Transverse colon (tissue), 4 donors: ENCODE measurements at regions not wholly inside any gene's neighbourhood (a gene's known extent, or its start where the extent isn't known, plus 50 kb on each side); places are given as distances from the start of the nearest gene placed in this dataset.

ENCODE experiments used
- CTCF ChIP-seq, 5 experiments: fragments of 200-600 bp in 3 of 5; fragments of 450-650 bp in 2 of 5; sonication (generic) in 3 of 5; IDR thresholded peaks; 1 replicate in 2 of 5; 2 replicates in 3 of 5; pipeline ENCODE4 v1.5.1; 2016 to 2017; ENCODE audit warnings: antibody characterized with exemption in 5 of 5, inconsistent platforms in 3 of 5, mild to moderate bottlenecking in 2 of 5, moderate library complexity in 1 of 5
- EP300 ChIP-seq: sonication (generic); formaldehyde crosslinking; IDR thresholded peaks from one replicate; pipeline ENCODE4 v1.6.1; 2017; ENCODE audit warnings: antibody characterized with exemption, low read depth
- POLR2A ChIP-seq: fragments of 450-650 bp; IDR thresholded peaks from one replicate; pipeline ENCODE4 v1.6.1; 2016; ENCODE audit warnings: antibody characterized with exemption, mild to moderate bottlenecking, moderate library complexity
- POLR2AphosphoS5 ChIP-seq, 3 donors: sonication (generic); formaldehyde crosslinking; IDR thresholded peaks; one replicate each; pipeline ENCODE4 v1.6.1; 2016; ENCODE audit warnings: antibody characterized with exemption in 3 of 3

- TF ChIP-seq POLR2AphosphoS5 (IDR thresholded peaks at IDR 0.05) (no peak), CTCF (IDR thresholded peaks at IDR 0.05) (no peak), EP300 (no peak), POLR2A (no peak)
These were observed 119.6 kb downstream of the B3GNT2 start for GRCh38 chr2:62315476-62315875.
